HFFc6 (cell line): ENCODE measurements at regions not wholly inside any gene's neighbourhood (a gene's known extent, or its start where the extent isn't known, plus 50 kb on each side); places are given as distances from the start of the nearest gene placed in this dataset.

Experiments used
- DNase-seq: peaks from one replicate; pipeline ENCODE4 v3.0.0-alpha.2; 2018
- H3K27ac Mint-ChIP-seq: 2 replicates; pipeline ENCODE4 v1.8.0; 2020; ENCODE audit warnings: mild to moderate bottlenecking, mixed read lengths
- H3K27me3 Mint-ChIP-seq: 2 replicates; pipeline ENCODE4 v1.8.0; 2021; ENCODE audit warnings: mild to moderate bottlenecking, moderate library complexity, mixed read lengths; ENCODE audit not compliant: insufficient read depth
- H3K36me3 Mint-ChIP-seq: 2 replicates; pipeline ENCODE4 v1.8.0; 2021; ENCODE audit warnings: low read depth, mixed read lengths
- H3K4me1 Mint-ChIP-seq: 2 replicates; pipeline ENCODE4 v1.8.0; 2020; ENCODE audit warnings: low read depth, mixed read lengths
- H3K4me3 Mint-ChIP-seq: 2 replicates; pipeline ENCODE4 v1.8.0; 2020; ENCODE audit warnings: mild to moderate bottlenecking, moderate library complexity, mixed read lengths
- H3K9me3 Mint-ChIP-seq: 2 replicates; pipeline ENCODE4 v1.8.0; 2020; ENCODE audit warnings: mild to moderate bottlenecking, mixed read lengths
- CTCF ChIP-seq: fragments of 200-600 bp; sonication (generic); IDR thresholded peaks from 2 replicates; pipeline ENCODE4 v1.5.0; 2021; ENCODE audit warnings: antibody characterized with exemption, mild to moderate bottlenecking

- H3K27ac Mint-ChIP-seq = no peak overlapping the region
- peaks cover 18% of the 10 kb centered on the region for H3K27me3 Mint-ChIP-seq
- no peak for TF ChIP-seq CTCF
- no peaks in the 10 kb centered on the region for H3K9me3 Mint-ChIP-seq
- no peaks in the 10 kb centered on the region for H3K4me1 Mint-ChIP-seq
- no peaks in the 10 kb centered on the region for H3K36me3 Mint-ChIP-seq
- no peak for DNase-seq
- H3K4me3 Mint-ChIP-seq = no peak overlapping the region
Measured at GRCh38 chr15:72861354-72861910, 77.9 kb upstream of the ADPGK start.

DNA sequence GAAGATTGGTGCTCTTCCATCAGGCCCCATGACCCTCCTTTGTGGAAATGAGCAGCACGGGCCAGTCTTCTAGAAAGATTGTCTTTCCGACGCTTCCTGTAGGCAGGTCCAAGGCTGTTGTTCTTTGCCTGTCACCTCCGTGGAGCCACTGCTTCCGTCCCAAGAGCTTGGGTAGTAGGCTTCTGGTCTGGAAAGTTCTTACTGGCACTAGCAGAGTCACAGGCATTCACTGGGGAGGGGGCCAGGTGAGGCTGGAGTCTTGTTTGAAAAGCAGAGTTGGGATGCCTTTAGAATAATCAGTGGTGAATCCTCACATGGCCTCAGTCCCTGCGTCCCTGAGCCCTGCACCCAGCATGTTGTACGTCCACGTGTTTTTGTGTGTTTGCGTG lies 76.2 kb upstream of the ADPGK start:
- Mint-ChIP-seq H3K4me3 (no peak overlapping the region), H3K9me3 (no peaks in the 10 kb centered on the region), H3K4me1 (no peaks in the 10 kb centered on the region), H3K36me3 (no peaks in the 10 kb centered on the region), H3K27ac (no peak overlapping the region), H3K27me3 (peaks cover 14% of the 10 kb centered on the region)
- DNase-seq = no peak
- TF ChIP-seq CTCF = no peak

DNA sequence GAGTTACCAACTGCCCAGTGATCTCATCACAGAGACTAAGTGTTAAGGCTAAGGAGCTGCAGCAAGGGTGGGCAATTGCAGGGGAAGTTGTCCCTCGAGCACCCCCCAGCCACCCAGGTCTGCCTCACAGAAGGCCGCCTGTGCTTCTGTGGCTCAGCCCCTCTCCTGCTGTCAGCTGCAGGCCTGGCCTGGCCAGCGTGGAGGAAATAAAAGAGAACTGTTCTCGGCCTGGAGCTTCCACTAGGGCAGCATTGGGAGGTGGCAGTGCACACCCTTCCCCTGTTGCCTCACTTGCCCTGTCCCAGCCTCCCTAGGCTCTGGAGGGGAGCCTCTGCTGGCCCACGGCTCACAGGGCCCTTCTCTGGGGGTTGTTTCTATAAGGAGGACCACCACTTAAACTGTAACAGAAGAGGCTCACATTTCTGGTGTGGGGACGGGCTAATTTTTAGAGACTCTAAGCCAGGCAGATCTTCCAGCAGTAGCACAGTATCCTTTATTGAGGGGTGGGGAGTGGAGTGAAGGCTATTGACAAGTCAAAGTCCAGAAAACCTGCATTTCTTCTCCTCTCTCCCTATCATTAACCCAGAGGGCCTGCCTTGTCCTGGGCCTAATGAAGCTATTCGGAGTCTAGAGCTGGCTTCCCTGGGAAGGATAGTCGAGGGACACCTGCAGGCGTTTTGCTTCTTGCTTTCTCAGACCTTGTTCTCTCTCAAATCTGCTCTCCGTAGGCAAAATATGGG lies 75.6 kb upstream of the ADPGK start:
- Mint-ChIP-seq H3K36me3 (no peaks in the 10 kb centered on the region), H3K27ac (no peak overlapping the region), H3K4me3 (no peak overlapping the region), H3K4me1 (no peaks in the 10 kb centered on the region), H3K9me3 (no peaks in the 10 kb centered on the region), H3K27me3 (peaks cover 11% of the 10 kb centered on the region)
- no peak for TF ChIP-seq CTCF
- no peak for DNase-seq

DNA sequence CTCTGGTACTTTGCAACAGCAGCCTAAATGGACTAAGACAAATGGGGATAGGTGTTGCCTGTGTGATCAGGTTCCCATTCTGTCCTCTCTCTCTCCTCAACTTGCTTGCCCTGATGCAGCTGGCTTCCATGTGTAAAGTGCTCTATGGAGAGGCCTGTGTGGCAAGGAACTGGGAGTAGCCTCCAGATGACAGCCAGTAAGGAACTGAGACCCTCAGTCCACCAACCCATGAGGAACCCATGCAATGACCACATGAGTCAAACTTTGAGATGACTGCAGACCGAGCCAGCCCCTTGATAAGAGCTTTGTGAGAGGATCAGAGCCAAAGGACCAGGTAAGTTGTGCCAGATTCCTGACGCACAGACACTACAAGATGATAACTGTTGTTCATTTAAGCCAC lies 74.6 kb upstream of the ADPGK start:
- Mint-ChIP-seq H3K27me3 (peaks cover 11% of the 10 kb centered on the region), H3K4me3 (no peak overlapping the region), H3K36me3 (no peaks in the 10 kb centered on the region), H3K9me3 (no peaks in the 10 kb centered on the region), H3K27ac (no peak overlapping the region), H3K4me1 (no peaks in the 10 kb centered on the region)
- no peak for TF ChIP-seq CTCF
- DNase-seq = no peak

GRCh38 chr15:72857331-72858063 lies 73.9 kb upstream of the ADPGK start:
- Mint-ChIP-seq H3K9me3 (no peaks in the 10 kb centered on the region), H3K36me3 (no peaks in the 10 kb centered on the region), H3K4me1 (no peaks in the 10 kb centered on the region), H3K27ac (no peak overlapping the region), H3K4me3 (no peak overlapping the region), H3K27me3 (peaks cover 8% of the 10 kb centered on the region)
- TF ChIP-seq CTCF = no peak
- DNase-seq = no peak
